B cell (primary cell): ENCODE measurements at regions not wholly inside any gene's neighbourhood (a gene's known extent, or its start where the extent isn't known, plus 50 kb on each side); places are given as distances from the start of the nearest gene placed in this dataset.
"Not testable (repeated sequence)": the region's sequence is repeated elsewhere in the genome, so short reads cannot be mapped to it uniquely, and the experiment has no call there.

Experiments used
- ATAC-seq: fragments of 200-7000 bp; cut with Tn5 transposase; one replicate; pipeline ENCODE4 v1.10.0; 2021; ENCODE audit warnings: low read depth, mild to moderate bottlenecking, moderate number of reproducible peaks, moderate library complexity
- CTCF ChIA-PET: fragments of 350-600 bp; sonication (Branson Sonifier 250); formaldehyde crosslinking; loops from one replicate; lab custom pipeline; 2021; ENCODE audit warnings: antibody characterized with exemption, inconsistent platforms; lab: Charles Lee
- POLR2A ChIA-PET: fragments of 350-600 bp; sonication (Branson Sonifier 250); formaldehyde crosslinking; loops from one replicate; lab custom pipeline; 2021; ENCODE audit warnings: antibody characterized with exemption; lab: Charles Lee
- DNase-seq: peaks from one replicate; pipeline ENCODE4 v3.0.0; 2013
- H2AFZ ChIP-seq: 2 replicates; pipeline ENCODE4 v1.6.1; 2012; ENCODE audit warnings: mild to moderate bottlenecking, low read depth, low read length; ENCODE audit not compliant: insufficient read depth, poor library complexity, severe bottlenecking
- H3K27ac ChIP-seq, 2 donors: 1 replicate in 1 of 2; 2 replicates in 1 of 2; pipeline ENCODE4 v1.5.1; 2012 to 2013; ENCODE audit warnings: low read length in 2 of 2, mild to moderate bottlenecking in 2 of 2, moderate library complexity in 1 of 2
- H3K27me3 ChIP-seq, 4 experiments: fragments of 200-600 bp in 1 of 4; sonication (generic) in 1 of 4; replicated peaks in 1 of 4; 1 replicate in 2 of 4; 2 replicates in 2 of 4; pipeline versions ENCODE4 v1.6.1 to v1.7.0; 2013 to 2016; ENCODE audit warnings: low read length in 3 of 4, mild to moderate bottlenecking in 2 of 4, mixed read lengths in 1 of 4, moderate library complexity in 1 of 4; ENCODE audit not compliant: insufficient read depth in 4 of 4, control insufficient read depth in 3 of 4; ENCODE audit errors: control extremely low read depth in 1 of 4
- H3K36me3 ChIP-seq, 2 experiments: replicated peaks in 1 of 2; 1 replicate in 1 of 2; 2 replicates in 1 of 2; pipeline versions ENCODE4 v1.6.1 to v1.7.1; 2013; ENCODE audit warnings: low read length in 1 of 2; ENCODE audit not compliant: insufficient read depth in 2 of 2, control insufficient read depth in 1 of 2; ENCODE audit errors: control extremely low read depth in 1 of 2, extremely low read depth in 1 of 2
- H3K4me1 ChIP-seq, 2 donors: fragments of 200-600 bp in 1 of 2; sonication (generic) in 1 of 2; 1 replicate in 1 of 2; 2 replicates in 1 of 2; pipeline versions ENCODE4 v1.5.1 to v1.6.1; 2013 to 2017; ENCODE audit warnings: low read length in 2 of 2; ENCODE audit not compliant: control insufficient read depth in 2 of 2, insufficient read depth in 2 of 2
- H3K4me2 ChIP-seq: replicated peaks from 2 replicates; pipeline ENCODE3; 2012; ENCODE audit warnings: mild to moderate bottlenecking, low read depth, low read length; ENCODE audit not compliant: poor library complexity, severe bottlenecking
- H3K4me3 ChIP-seq, 5 experiments: fragments of 200-600 bp in 1 of 5; sonication (generic) in 1 of 5; 1 replicate in 3 of 5; 2 replicates in 2 of 5; pipeline versions ENCODE4 v1.5.1 to v1.7.0; 2011 to 2016; ENCODE audit warnings: low read length in 4 of 5, mild to moderate bottlenecking in 4 of 5, low read depth in 2 of 5, control low read depth in 1 of 5, moderate library complexity in 1 of 5; ENCODE audit not compliant: insufficient read depth in 1 of 5; ENCODE audit errors: control extremely low read depth in 1 of 5, extremely low read depth in 1 of 5
- H3K79me2 ChIP-seq: fragments of 200-600 bp; sonication (generic); one replicate; pipeline ENCODE4 v1.6.0; 2016; ENCODE audit warnings: low read length; ENCODE audit not compliant: control insufficient read depth, insufficient read depth
- H3K9ac ChIP-seq: fragments of 200-600 bp; sonication (generic); 2 replicates; pipeline ENCODE4 v1.6.1; 2017; ENCODE audit warnings: mild to moderate bottlenecking, low read length, moderate library complexity
- H3K9me3 ChIP-seq, 3 donors: one replicate each; pipeline versions ENCODE4 v1.6.1 to v1.7.1; 2013; ENCODE audit warnings: low read length in 2 of 3; ENCODE audit not compliant: control insufficient read depth in 2 of 3, insufficient read depth in 1 of 3; ENCODE audit errors: control extremely low read depth in 1 of 3
- H4K20me1 ChIP-seq: 2 replicates; pipeline ENCODE4 v1.6.0; 2012; ENCODE audit warnings: mild to moderate bottlenecking, low read length; ENCODE audit not compliant: insufficient read depth, control insufficient read depth, poor library complexity, severe bottlenecking
- H3K27ac Mint-ChIP-seq: one replicate; pipeline ENCODE4 v1.8.0; 2021; ENCODE audit warnings: mixed read lengths
- H3K27me3 Mint-ChIP-seq: one replicate; pipeline ENCODE4 v1.8.0; 2021; ENCODE audit warnings: mixed read lengths
- H3K4me1 Mint-ChIP-seq: one replicate; pipeline ENCODE4 v1.8.0; 2021; ENCODE audit warnings: mixed read lengths
- H3K4me3 Mint-ChIP-seq: one replicate; pipeline ENCODE4 v1.8.0; 2021; ENCODE audit warnings: mixed read lengths
- H3K9me3 Mint-ChIP-seq: one replicate; pipeline ENCODE4 v1.8.0; 2022; ENCODE audit warnings: mixed read lengths; ENCODE audit not compliant: insufficient read depth
- CTCF ChIP-seq: fragments of 200-600 bp; IDR thresholded peaks from one replicate; pipeline ENCODE4 v1.8.0; 2022; ENCODE audit warnings: antibody characterized with exemption, mild to moderate bottlenecking
- EZH2 ChIP-seq: IDR thresholded peaks from 2 replicates; pipeline ENCODE4 v1.6.1; 2012; ENCODE audit warnings: borderline replicate concordance, low read depth, mild to moderate bottlenecking, moderate library complexity, low read length; ENCODE audit not compliant: insufficient read depth, poor library complexity, severe bottlenecking
- WGBS: methylation state at CpG from one replicate; pipeline ENCODE4 v1.1.5; 2013; ENCODE audit warnings: missing lambda C conversion rate; ENCODE audit not compliant: insufficient coverage; 5-methylcytosine and 5-hydroxymethylcytosine counted together
- intact Hi-C: fragments of 100-400 bp; cut with micrococcal nuclease; formaldehyde crosslinking; loops from one replicate; pipeline ENCODE4 v1.10.0; 2022

GRCh38 chr18:47644896-47645295, 285.6 kb downstream of the SMAD2 start:
- no peak for TF ChIP-seq CTCF
- TF ChIP-seq EZH2 = no peak
- Mint-ChIP-seq H3K4me3 (no peak overlapping the region), H3K4me1 (peaks cover 7% of the 10 kb centered on the region), H3K27me3 (peaks cover 4% of the 10 kb centered on the region), H3K27ac (peak overlapping the region; percentile 38), H3K9me3 (peaks cover 6% of the 10 kb centered on the region)
- no CpG with 5 or more reads among the region's 1 CpG for WGBS
- Histone ChIP-seq H3K4me1 (no peaks in the 10 kb centered on the region), H3K27ac (no peak overlapping the region), H4K20me1 (no peaks in the 10 kb centered on the region), H3K4me2 (no peak overlapping the region), H3K9ac (no peak overlapping the region), H3K9me3 (peaks cover 0 to 5% (median 0%) of the 10 kb centered on the region in 3 donors), H3K4me3 (no peak overlapping the region), H3K27me3 (no peaks in the 10 kb centered on the region), H3K79me2 (no peaks in the 10 kb centered on the region), H3K36me3 (no peaks in the 10 kb centered on the region), H2AFZ (no peak overlapping the region)
- intact Hi-C loops = no loop called here
- ATAC-seq (no peak), DNase-seq (no peak)
- ChIA-PET POLR2A (no interaction called here), CTCF (no interaction called here)

- H3K27ac ChIP-seq, H3K9me3 Mint-ChIP-seq, H3K4me1 Mint-ChIP-seq, H4K20me1 ChIP-seq, ATAC-seq, H3K79me2 ChIP-seq, H3K36me3 ChIP-seq, H3K4me3 ChIP-seq, H3K27me3 ChIP-seq, POLR2A ChIA-PET, H3K4me1 ChIP-seq, intact Hi-C loops, DNase-seq, H3K9ac ChIP-seq, H3K9me3 ChIP-seq, H3K4me3 Mint-ChIP-seq, H3K4me2 ChIP-seq, H2AFZ ChIP-seq, H3K27ac Mint-ChIP-seq: not testable (repeated sequence)
- peaks cover 16% of the 10 kb centered on the region for H3K27me3 Mint-ChIP-seq
- CTCF ChIA-PET = interaction anchor here (0.6 to 0.9 kb wide), 2 partner anchors 113 to 1932 kb away, joined by 3 read pairs; no protein-coding TSS in a partner anchor
- WGBS = 98% methylated on average over 5 of the region's 10 CpGs
Measured at GRCh38 chr18:47637551-47637950, 292.9 kb downstream of the SMAD2 start.
